ENCODE measurements at regions not wholly inside any gene's neighbourhood (a gene's known extent, or its start where the extent isn't known, plus 50 kb on each side); places are given as distances from the start of the nearest gene placed in this dataset.

DNA sequence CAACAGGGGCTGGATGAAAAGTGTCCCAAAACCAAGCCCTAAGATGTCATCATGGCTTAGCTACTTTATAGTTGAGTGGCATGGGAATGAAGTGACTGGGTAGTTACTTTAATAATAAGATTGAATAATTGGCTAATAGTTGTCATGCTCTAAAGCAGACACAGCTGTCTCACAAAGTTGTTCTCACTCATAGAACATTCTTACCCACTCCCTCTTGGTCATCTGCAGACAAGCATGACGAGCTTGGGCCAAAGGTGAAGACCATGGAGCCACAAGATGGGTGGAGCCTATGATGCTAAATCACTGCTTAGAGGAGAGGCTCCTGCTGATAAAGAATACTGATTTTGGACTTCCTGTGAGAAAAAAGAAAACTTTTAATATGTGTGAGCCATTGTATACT is 62.4 kb upstream of the MMADHC start:
- Histone ChIP-seq H3K9me3 (ENCODE audit: low read length) (no peaks in the 10 kb centered on the region), H3K36me3 (ENCODE audit: low read depth, low read length) (no peaks in the 10 kb centered on the region), H4K20me1 (ENCODE audit: low read length) (no peaks in the 10 kb centered on the region), H3K4me3 (ENCODE audit: low read length) (no peak overlapping the region), H2AFZ (ENCODE audit: low read length) (no peak overlapping the region), H3K4me1 (ENCODE audit: insufficient read depth, low read length) (peaks cover 20% of the 10 kb centered on the region), H3K4me2 (ENCODE audit: low read length) (no peak overlapping the region), H3K9ac (ENCODE audit: low read length) (no peak overlapping the region), H3K9me2 (replicated peaks; ENCODE audit: low read length) (no peaks in the 10 kb centered on the region), H3K27ac (ENCODE audit: low read length) (no peak overlapping the region), H3K79me2 (ENCODE audit: low read length) (no peaks in the 10 kb centered on the region), H3F3A (ENCODE audit: low read length, unreplicated experiment) (no peaks in the 10 kb centered on the region), H3K27me3 (ENCODE audit: low read length) (no peaks in the 10 kb centered on the region)
- DNase-seq (no peak), ATAC-seq (no peak)
- ChIA-PET POLR2A (ENCODE audit: unreplicated experiment) (no interaction called here), CTCF (no interaction called here)
- intact Hi-C loops (cut with micrococcal nuclease) = no loop called here
- BruUV-seq (replicated peaks) = no TSS peak
- TF ChIP-seq, protein P1, sequence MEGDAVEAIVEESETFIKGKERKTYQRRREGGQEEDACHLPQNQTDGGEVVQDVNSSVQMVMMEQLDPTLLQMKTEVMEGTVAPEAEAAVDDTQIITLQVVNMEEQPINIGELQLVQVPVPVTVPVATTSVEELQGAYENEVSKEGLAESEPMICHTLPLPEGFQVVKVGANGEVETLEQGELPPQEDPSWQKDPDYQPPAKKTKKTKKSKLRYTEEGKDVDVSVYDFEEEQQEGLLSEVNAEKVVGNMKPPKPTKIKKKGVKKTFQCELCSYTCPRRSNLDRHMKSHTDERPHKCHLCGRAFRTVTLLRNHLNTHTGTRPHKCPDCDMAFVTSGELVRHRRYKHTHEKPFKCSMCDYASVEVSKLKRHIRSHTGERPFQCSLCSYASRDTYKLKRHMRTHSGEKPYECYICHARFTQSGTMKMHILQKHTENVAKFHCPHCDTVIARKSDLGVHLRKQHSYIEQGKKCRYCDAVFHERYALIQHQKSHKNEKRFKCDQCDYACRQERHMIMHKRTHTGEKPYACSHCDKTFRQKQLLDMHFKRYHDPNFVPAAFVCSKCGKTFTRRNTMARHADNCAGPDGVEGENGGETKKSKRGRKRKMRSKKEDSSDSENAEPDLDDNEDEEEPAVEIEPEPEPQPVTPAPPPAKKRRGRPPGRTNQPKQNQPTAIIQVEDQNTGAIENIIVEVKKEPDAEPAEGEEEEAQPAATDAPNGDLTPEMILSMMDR (conservative IDR thresholded peaks at IDR 0.05; ENCODE audit: low read depth, low read length) = no peak
- TF ChIP-seq EZH2phosphoT487 (IDR thresholded peaks at IDR 0.05; ENCODE audit: borderline replicate concordance, low read length) (no peak), EZH2 (IDR thresholded peaks at IDR 0.05; ENCODE audit: low read length, unreplicated experiment) (no peak)

DNA sequence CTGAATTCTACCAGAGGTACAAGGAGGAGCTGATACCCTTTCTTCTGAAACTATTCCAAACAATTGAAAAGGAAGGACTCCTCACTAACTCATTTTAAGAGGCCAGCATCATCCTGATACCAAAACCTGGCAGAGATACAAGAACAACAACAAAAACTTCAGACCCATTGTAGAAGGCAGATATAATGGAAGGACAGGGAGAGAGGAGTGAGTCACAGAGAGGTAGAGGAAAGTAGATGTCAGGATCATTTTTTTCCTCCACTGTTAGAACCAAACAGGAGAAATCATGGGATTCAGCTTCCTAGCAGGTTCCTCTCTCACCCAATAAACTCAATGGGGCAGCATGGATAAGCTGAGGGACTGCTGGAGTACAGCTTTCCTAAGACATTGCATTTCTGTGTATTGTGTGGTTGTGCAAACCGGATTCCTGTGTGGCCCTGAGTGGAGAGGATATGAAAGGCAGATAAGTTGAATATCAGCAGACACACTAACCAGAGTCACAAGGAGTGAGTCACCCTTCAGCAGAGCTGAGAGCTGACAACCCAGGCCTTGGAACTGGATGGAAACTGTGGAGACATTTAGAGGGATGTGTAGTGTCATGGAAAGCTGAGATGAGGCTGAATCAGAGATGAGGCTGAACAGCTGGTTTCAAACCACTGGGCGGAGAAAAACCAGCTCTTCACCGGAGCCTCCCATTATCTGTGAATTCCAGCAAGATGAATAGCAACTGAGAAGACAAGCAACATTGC is 60.9 kb upstream of the MMADHC start:
- H3K9me2 ChIP-seq (replicated peaks; ENCODE audit: low read length) = no peaks in the 10 kb centered on the region
- no peaks in the 10 kb centered on the region for H3K79me2 ChIP-seq (ENCODE audit: low read length)
- peak overlapping the region; percentile 68 for H3K4me2 ChIP-seq (ENCODE audit: low read length)
- no peaks in the 10 kb centered on the region for H3K36me3 ChIP-seq (ENCODE audit: low read depth, low read length)
- no peaks in the 10 kb centered on the region for H3K27me3 ChIP-seq (ENCODE audit: low read length)
- ATAC-seq (peak; percentile 94), DNase-seq (peak; percentile 88)
- POLR2A ChIA-PET (ENCODE audit: unreplicated experiment) = no interaction called here
- H4K20me1 ChIP-seq (ENCODE audit: low read length) = no peaks in the 10 kb centered on the region
- H3K9ac ChIP-seq (ENCODE audit: low read length) = 0 out of 2 replicates have a peak overlapping the region, but pooled peaks have one; percentile 18
- peak overlapping the region; percentile 90 for H3K27ac ChIP-seq (ENCODE audit: low read length)
- TF ChIP-seq, protein P1 (conservative IDR thresholded peaks at IDR 0.05; ENCODE audit: low read depth, low read length) = no peak
- TF ChIP-seq EZH2phosphoT487 (IDR thresholded peaks at IDR 0.05; ENCODE audit: borderline replicate concordance, low read length) (no peak), EZH2 (IDR thresholded peaks at IDR 0.05; ENCODE audit: low read length, unreplicated experiment) (no peak)
- no TSS peak for BruUV-seq (replicated peaks)
- no peaks in the 10 kb centered on the region for H3F3A ChIP-seq (ENCODE audit: low read length, unreplicated experiment)
- intact Hi-C loops (cut with micrococcal nuclease) = no loop called here
- CTCF ChIA-PET = no interaction called here
- H3K4me1 ChIP-seq (ENCODE audit: insufficient read depth, low read length) = peaks cover 20% of the 10 kb centered on the region
- H2AFZ ChIP-seq (ENCODE audit: low read length) = peak overlapping the region; percentile 23; the same call in 1 of the 2 replicates
- H3K9me3 ChIP-seq (ENCODE audit: low read length) = no peaks in the 10 kb centered on the region
- H3K4me3 ChIP-seq (ENCODE audit: low read length) = 0 out of 2 replicates have a peak overlapping the region, but pooled peaks have one; percentile 3

GRCh38 chr2:149645391-149645790 is 57.8 kb upstream of the MMADHC start:
- Histone ChIP-seq H3K9me2 (replicated peaks; ENCODE audit: low read length) (no peaks in the 10 kb centered on the region), H3K4me3 (ENCODE audit: low read length) (no peak overlapping the region), H3F3A (ENCODE audit: low read length, unreplicated experiment) (no peaks in the 10 kb centered on the region), H3K36me3 (ENCODE audit: low read depth, low read length) (no peaks in the 10 kb centered on the region), H4K20me1 (ENCODE audit: low read length) (no peaks in the 10 kb centered on the region), H2AFZ (ENCODE audit: low read length) (no peak overlapping the region), H3K9ac (ENCODE audit: low read length) (no peak overlapping the region), H3K79me2 (ENCODE audit: low read length) (no peaks in the 10 kb centered on the region), H3K27ac (ENCODE audit: low read length) (no peak overlapping the region), H3K27me3 (ENCODE audit: low read length) (no peaks in the 10 kb centered on the region), H3K4me2 (ENCODE audit: low read length) (no peak overlapping the region), H3K4me1 (ENCODE audit: insufficient read depth, low read length) (peaks cover 20% of the 10 kb centered on the region), H3K9me3 (ENCODE audit: low read length) (no peaks in the 10 kb centered on the region)
- intact Hi-C loops (cut with micrococcal nuclease) = no loop called here
- DNase-seq (peak; percentile 50), ATAC-seq (peak; percentile 11; the same call in 1 of the 2 replicates)
- ChIA-PET CTCF (no interaction called here), POLR2A (ENCODE audit: unreplicated experiment) (interaction anchor here (0.5 to 0.6 kb wide), 2 partner anchors 165 to 309 kb away, joined by 3 to 7 read pairs; no protein-coding TSS in a partner anchor)
- no TSS peak for BruUV-seq (replicated peaks)
- no peak for TF ChIP-seq EZH2phosphoT487 (IDR thresholded peaks at IDR 0.05; ENCODE audit: borderline replicate concordance, low read length)
- TF ChIP-seq, protein P1 (conservative IDR thresholded peaks at IDR 0.05; ENCODE audit: low read depth, low read length) = peak; percentile 45; the same call in 1 of the 2 replicates

All from PC-3 (cell line).